Mammary epithelial cell (primary cell): ENCODE measurements at regions not wholly inside any gene's neighbourhood (a gene's known extent, or its start where the extent isn't known, plus 50 kb on each side); places are given as distances from the start of the nearest gene placed in this dataset.

Source experiments
- EZH2 ChIP-seq: IDR thresholded peaks from 2 replicates; pipeline ENCODE4 v1.6.1; 2012; ENCODE audit warnings: low read length, inconsistent platforms, borderline replicate concordance
- TF ChIP-seq, protein P1 (sequence below), 2 donors: IDR thresholded peaks in 1 of 2; conservative IDR thresholded peaks in 1 of 2; 2 replicates each; pipeline ENCODE4 v1.5.1; 2011 to 2012; ENCODE audit warnings: inconsistent platforms in 2 of 2, low read length in 2 of 2, mild to moderate bottlenecking in 2 of 2, control low read depth in 1 of 2, low read depth in 1 of 2; ENCODE audit not compliant: insufficient read depth in 1 of 2; ENCODE audit errors: extremely low read depth in 1 of 2

DNA sequence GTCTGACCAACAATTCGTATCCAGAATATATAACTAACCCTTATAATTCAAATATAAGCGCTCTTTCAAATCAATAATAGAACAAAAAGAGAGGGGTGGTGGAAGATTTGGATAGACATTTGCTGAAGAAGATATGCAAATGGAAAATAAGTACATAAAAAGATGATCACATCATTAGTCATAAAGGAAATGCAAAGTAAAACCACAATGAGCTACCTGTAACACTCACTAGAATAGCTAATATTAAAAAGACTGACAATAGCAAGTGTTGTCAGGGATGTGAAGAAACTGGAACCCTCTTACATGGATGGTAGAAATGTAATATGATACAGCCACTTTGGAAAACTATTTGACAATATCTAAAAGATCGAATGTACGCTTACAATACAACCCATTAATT is 84.9 kb upstream of the MRPS9 start:
- TF ChIP-seq, protein P1, sequence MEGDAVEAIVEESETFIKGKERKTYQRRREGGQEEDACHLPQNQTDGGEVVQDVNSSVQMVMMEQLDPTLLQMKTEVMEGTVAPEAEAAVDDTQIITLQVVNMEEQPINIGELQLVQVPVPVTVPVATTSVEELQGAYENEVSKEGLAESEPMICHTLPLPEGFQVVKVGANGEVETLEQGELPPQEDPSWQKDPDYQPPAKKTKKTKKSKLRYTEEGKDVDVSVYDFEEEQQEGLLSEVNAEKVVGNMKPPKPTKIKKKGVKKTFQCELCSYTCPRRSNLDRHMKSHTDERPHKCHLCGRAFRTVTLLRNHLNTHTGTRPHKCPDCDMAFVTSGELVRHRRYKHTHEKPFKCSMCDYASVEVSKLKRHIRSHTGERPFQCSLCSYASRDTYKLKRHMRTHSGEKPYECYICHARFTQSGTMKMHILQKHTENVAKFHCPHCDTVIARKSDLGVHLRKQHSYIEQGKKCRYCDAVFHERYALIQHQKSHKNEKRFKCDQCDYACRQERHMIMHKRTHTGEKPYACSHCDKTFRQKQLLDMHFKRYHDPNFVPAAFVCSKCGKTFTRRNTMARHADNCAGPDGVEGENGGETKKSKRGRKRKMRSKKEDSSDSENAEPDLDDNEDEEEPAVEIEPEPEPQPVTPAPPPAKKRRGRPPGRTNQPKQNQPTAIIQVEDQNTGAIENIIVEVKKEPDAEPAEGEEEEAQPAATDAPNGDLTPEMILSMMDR (conservative IDR thresholded peaks at IDR 0.05 in 1 of 2, IDR thresholded peaks at IDR 0.05 in 1 of 2; ENCODE audit: extremely low read depth in 1 of 2, insufficient read depth in 1 of 2, low read depth in 1 of 2, low read length in 2 of 2): no peak
- TF ChIP-seq EZH2: no peak
